NB4 (cell line): ENCODE measurements at regions not wholly inside any gene's neighbourhood (a gene's known extent, or its start where the extent isn't known, plus 50 kb on each side); places are given as distances from the start of the nearest gene placed in this dataset.
"Not testable (repeated sequence)": the region's sequence is repeated elsewhere in the genome, so short reads cannot be mapped to it uniquely, and the experiment has no call there.

ENCODE experiments used
- DNase-seq: peaks from one replicate; pipeline ENCODE4 v3.0.0; 2010; ENCODE audit warnings: low read depth
- H3K4me3 ChIP-seq: one replicate; pipeline ENCODE4 v1.5.1; 2011; ENCODE audit warnings: mild to moderate bottlenecking, low read depth, low read length, moderate library complexity
- CTCF ChIP-seq: IDR thresholded peaks from one replicate; pipeline ENCODE4 v1.5.1; 2012; ENCODE audit warnings: low read depth, low read length
- MAX ChIP-seq: IDR thresholded peaks from 2 replicates; pipeline ENCODE4 v1.6.1; 2011; ENCODE audit warnings: low read depth, low read length
- MYC ChIP-seq: IDR thresholded peaks from 2 replicates; pipeline ENCODE4 v1.6.1; 2011; ENCODE audit warnings: low read depth, low read length
- POLR2A ChIP-seq: IDR thresholded peaks from 2 replicates; pipeline ENCODE4 v1.6.1; 2011; ENCODE audit warnings: mild to moderate bottlenecking; ENCODE audit not compliant: insufficient read length; ENCODE audit errors: extremely low read depth

- TF ChIP-seq CTCF (no peak), MYC (no peak)
Measured at GRCh38 chr9:31321256-31321655, 1063.2 kb upstream of the ACO1 start.

GRCh38 chr9:31321686-31322085 is 1062.8 kb upstream of the ACO1 start:
- DNase-seq: no peak
- TF ChIP-seq CTCF (no peak), MYC (no peak), MAX (no peak)
- no peak overlapping the region for H3K4me3 ChIP-seq

More at GRCh38 chr9:31321256-31321655, 1063.2 kb upstream of the ACO1 start:
- no peak for DNase-seq
- H3K4me3 ChIP-seq: no peak overlapping the region

GRCh38 chr9:31323726-31324444 is 1060.6 kb upstream of the ACO1 start:
- H3K4me3 ChIP-seq: no peak overlapping the region
- no peak for TF ChIP-seq MYC
- TF ChIP-seq MAX: no peak
- TF ChIP-seq CTCF: no peak
- no peak for TF ChIP-seq POLR2A
- no peak for DNase-seq

GRCh38 chr9:31325778-31326177 is 1058.7 kb upstream of the ACO1 start:
- TF ChIP-seq POLR2A: no peak
- no peak for TF ChIP-seq CTCF
- no peak for TF ChIP-seq MAX
- no peak for TF ChIP-seq MYC

GRCh38 chr9:31326883-31327282 is 1057.6 kb upstream of the ACO1 start:
- H3K4me3 ChIP-seq: not testable (repeated sequence)

More at GRCh38 chr9:31325778-31326177, 1058.7 kb upstream of the ACO1 start:
- DNase-seq: no peak
- no peak overlapping the region for H3K4me3 ChIP-seq

GRCh38 chr9:31334837-31335528 is 1049.5 kb upstream of the ACO1 start:
- peak; percentile 14 for DNase-seq
- TF ChIP-seq MYC (no peak), POLR2A (no peak), MAX (no peak), CTCF (no peak)
- no peak overlapping the region for H3K4me3 ChIP-seq

More at GRCh38 chr9:31326883-31327282, 1057.6 kb upstream of the ACO1 start:
- not testable (repeated sequence) for DNase-seq
